OCI-M2 (cell line): ENCODE measurements at regions not wholly inside any gene's neighbourhood (a gene's known extent, or its start where the extent isn't known, plus 50 kb on each side); places are given as distances from the start of the nearest gene placed in this dataset.

Experiments
- DNase-seq: peaks from one replicate; lab custom pipeline; 2025; ENCODE audit not compliant: unreplicated experiment; lab: John Stamatoyannopoulos, UW

DNA sequence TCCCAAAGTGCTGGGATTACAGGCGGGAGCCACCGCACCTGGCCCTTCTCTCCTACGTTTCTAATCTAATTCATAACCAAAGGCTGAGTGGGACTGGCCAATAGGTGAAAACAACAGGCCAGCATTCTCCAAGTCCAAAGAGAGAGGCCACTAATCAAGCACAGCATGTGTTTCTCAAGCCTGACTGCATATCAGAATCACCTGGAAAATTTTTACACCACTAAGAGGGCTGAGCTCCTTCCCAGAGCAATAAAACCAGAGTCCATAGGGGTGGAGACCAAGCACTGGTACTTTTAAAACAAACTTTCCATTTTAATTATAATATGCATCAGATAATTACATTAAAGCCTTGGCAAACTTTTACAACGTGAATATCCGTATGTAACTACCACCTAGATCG is 254.4 kb downstream of the OPA1 start:
- DNase-seq = no peak

DNA sequence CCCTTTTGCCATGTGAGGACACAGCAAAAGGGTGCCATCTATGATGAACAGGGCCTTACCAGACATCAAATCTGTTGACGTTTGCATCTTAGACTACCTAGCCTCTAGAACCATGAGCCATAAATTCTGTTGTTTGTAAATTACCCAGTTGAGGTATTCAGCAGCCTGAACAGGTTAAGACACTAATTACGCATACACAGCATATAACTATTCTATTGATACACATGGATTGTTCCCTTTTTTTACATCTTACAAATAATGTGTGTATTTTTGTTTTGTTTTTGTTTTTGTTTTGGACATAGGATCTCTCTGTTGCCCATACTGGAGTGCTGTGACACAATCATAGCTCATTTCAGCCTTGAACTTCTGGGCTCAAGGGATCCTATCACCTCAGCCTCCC is 255.5 kb downstream of the OPA1 start:
- DNase-seq = no peak

DNA sequence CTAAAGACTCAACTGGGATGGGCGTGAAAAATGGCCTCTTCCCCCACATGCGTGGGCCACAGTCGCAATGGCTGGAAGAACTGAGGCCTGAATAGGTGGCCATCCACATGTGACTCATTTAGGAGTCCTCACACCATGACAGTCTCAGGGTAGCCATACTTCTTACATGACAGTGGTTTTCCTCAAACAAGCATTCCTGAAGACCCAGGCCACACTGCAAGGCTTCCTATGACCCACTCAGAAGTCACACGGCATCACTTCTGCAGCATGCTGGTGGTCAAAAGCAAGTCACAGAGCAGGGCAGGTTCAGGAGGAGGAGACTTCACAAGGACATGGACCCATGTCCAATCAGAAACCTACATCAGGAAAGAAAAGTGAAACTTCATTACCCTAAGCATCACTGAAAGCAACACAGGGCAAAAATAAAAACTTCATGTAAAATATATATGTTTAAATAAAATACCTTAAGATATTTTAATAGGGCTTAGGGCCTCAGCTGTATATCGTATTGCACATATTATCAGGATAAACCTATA is 257.1 kb downstream of the OPA1 start:
- DNase-seq = no peak

DNA sequence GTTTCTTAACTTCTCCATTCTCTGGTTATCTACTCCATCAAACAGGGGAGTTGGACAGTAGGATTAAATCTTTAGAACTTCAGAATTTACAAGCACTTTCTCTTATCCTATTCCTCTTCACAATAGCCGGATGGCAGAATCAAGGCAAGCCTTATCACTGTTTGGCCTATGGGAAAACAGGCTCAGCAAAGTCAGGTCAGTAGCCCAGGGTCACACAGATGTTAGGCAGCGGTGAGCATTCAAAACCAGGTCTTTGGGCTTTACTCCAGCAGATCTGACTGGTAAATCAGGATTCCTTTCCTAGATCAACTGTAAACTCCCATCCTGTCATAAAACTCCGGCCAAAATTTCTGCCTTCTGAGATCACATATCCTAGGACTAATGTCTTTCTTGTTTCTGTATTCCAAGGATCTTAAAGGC is 258.4 kb downstream of the OPA1 start:
- no peak for DNase-seq

DNA sequence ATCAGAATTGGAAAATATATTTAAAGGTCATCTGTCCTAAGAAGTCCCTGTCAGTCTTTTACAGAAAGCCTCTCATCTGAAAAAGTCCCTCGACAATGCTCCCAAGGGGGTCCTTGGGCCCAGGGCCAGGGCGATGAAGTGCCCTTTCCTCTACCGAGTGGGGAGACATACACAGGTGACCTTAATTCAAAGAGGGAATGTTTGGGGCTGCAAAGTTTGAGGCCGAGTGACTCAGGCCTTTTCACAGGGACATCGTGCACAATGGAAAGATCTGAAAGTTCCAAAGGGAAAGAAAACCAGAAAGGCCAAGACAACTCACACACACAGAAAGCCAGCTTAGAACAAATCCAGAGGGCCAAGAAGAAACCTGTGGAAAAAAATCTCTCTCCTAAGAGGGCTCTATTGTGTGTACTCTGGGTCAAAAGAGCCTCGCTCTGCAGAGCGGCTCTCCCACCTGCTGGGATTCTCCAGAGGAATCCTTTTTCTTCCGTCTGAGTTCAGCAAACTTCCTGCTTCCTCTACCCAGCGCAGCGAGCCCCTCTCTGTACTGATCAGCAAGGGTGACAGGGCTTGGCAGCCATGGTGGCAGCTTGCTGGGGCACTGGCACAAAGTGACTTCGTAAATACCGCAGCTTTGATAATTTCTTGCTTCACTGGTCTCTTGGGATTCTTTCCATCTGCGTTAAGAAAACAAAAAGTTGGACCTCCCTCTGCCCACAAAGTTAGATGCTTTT is 259.1 kb downstream of the OPA1 start:
- DNase-seq = no peak

DNA sequence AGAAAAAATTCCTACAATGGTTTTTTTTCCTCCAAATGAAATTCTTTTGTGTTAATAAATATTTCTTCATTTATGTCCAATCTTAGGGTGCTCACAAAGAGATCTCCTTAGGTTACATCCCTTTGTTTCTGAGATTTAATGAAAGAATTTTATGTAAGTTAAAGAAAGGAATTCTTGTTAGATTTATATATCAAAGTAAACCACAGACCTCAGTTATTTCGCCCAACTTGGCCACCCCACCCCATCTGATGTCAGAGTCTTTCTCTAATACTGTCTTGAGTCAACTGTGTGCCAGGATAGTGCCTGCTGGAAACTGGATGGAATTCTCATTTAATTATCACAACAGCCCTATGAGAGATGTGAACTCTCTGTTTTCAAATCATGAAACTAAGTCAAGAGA is 259.9 kb downstream of the OPA1 start:
- DNase-seq = no peak

DNA sequence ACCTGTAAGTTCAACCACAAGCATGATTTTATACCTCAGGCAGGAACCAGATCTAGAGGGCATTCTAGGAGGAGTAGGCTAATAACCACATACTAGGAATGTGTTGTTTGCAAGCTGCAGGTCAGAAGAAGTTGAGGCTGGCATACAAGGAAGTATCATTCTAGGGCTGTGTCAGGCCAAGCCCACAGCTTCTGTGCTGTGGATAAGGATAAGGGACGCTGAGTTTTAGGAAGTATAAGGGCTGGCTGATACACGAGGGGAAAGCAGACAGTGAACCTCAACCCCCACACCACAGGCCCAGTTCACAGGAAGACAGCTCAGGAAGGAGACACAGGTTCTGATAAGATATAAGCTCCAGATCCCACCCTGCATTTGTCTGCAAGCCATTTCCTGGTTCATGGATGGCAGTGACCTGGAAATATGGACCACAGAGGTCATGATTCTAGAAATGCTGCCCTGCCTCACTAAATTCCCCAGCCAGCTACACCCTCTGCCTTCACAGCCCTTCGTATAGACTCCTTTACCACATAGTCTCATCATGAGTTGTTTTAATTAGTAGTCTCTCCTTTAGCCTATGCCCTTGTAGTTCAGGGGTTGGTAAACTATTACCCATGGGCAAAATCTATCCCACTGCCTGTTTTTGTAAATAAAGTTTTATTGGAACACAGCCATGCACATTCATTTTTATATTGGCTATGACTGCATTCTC is 260.7 kb downstream of the OPA1 start:
- DNase-seq = peak; percentile 94

DNA sequence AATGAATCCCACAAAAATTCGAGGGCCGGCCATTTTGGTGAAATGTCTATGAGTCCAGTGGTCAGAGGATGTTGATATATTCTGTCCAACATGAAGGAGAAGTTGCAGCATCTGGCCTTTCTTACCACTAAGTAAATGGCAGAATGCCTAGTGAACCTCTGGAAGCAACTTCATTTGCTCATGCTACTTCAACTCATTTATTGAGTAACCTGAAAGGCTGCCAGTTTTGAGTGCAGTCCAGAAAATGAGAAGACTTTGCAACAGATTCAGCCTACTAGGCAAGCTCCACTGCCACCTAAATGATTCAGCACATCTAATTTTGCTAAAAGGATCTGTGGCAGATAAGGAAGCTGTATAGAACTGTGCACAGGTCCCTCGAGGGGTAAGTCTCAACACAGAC is 265.0 kb downstream of the OPA1 start:
- no peak for DNase-seq

DNA sequence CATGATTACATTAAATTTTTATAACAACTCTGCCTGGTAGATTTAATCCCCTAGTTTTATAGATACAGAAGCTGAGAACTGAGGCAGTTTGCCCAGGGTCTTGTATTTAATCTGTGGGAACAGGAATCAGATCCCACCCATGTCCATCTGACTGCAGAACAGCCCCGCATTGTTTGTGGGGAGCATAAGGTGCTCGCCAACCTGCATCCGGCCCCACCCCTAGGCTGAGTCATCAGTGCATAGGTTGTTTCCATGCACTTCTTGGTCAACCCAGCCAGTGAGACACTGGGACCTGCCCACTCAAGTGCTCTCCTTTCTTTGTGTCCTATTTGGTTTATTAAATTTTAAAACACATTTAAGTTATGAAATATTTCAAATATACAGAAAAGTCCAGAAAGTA is 266.2 kb downstream of the OPA1 start:
- no peak for DNase-seq

DNA sequence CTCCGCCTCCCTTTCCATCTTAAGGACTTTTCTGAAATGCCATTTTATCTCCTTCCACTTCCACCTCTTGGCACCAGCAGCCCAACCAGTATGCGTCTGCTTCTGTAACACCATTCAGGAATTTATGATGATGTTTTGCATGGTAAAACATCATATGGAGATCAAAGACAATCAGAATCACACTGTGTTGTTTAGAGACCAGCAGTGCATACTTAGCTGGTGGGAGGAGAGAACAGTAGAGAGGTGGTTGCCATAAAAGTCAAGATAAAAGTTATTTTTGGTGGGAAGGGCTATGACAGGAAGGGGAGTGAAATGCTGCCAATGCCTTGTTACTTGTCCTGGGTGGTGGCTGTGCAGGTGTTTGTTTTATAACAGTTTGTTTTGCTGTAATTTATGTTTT is 268.0 kb downstream of the OPA1 start:
- no peak for DNase-seq

DNA sequence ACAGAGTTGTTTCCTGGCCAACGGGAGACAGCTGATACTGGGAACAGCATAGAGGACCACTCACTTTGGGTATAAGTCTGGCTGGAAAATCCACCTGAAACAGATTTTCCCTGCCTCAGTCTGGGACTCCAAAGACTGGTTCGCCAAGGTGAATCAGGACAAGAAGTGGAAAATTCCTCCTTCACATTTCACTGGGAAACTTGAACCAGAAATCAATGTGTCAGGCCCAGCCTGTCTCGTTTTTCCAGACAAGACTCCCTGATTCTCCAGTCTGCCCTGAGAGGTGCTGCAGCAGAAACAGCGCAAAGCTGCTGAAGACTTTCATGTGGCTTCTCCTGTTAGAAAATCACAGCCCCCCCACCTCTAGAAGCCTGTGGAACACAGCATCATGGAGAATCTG is 269.8 kb downstream of the OPA1 start:
- no peak for DNase-seq

DNA sequence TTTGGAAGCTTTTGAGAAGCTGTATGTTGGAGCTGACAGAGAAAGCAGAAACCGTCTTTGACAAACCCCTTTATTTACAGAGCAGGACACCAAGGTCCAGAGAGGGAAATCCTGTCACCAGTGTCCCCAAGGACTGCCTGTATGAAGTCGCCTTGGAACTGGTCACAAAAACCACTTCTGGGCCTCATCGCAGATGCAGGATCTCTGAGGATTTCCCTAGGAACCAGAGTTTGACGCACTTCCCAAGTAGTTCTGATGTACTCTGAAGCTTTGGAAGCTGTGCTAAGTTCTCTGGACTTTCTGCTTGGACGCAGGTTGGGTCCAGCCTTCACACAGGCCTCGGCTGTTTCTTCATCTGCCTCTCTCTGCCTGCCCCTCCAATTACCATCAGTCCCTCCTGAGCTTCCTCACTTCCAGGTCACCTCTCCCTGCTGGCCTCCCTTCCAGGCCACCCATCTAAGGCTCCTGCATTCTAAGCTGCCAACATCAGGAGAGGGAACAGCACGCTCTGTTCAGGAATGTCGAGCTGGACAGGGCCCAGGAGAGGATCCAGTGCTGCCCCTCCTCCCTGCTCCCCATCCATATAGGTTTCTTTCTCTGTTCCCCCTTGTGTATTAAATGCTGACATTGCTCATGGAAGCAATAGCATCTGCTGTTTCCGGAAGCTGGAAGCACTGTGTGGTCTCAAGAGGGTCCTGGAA is 270.8 kb downstream of the OPA1 start:
- DNase-seq = no peak

DNA sequence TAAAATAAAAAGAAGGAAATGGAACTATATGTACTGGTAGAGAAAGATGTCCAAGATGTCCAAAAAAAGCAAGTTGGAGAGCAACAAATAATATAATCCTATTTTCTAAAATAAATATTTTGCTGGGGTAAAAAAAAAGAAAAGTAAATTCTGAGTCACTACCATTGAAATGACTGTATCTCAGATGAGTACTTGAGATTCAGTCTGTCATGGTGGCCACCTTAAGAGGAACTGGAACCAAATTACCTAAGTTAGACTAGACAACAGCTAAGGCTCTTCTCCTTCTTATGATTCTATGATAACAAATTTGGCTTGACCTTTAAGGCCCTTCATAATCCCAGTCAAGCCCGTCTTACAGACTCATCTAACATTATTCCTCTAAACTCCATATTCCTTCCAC is 270.6 kb upstream of the HES1 start:
- no peak for DNase-seq

DNA sequence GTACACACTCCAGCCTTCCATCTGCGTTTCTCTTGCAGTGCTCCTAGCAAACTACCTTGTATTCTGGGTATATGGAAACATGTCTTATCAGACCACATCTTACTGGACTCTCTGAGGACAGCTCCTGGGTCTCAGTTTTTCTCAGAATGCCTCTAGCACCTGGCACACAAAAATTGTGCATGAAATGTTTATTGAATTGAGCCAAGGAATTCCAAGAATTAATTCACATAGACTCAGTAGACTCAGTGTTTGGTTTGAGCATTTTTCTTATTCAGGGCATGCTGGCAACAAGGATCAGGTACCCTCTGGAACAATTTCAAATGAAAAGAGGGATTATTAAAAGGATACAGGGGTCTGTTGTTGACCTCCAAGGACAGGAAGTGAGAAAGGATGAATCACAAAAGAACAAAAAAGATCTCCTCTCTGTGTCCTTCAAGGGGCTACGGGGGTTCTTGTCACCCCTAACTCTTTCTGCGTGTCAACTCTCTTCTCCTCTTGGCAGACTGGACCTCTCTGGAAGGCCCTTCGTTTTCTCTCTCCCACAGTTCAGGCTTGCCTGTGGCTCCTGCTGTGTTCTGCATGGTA is 270.0 kb upstream of the HES1 start:
- DNase-seq = no peak

DNA sequence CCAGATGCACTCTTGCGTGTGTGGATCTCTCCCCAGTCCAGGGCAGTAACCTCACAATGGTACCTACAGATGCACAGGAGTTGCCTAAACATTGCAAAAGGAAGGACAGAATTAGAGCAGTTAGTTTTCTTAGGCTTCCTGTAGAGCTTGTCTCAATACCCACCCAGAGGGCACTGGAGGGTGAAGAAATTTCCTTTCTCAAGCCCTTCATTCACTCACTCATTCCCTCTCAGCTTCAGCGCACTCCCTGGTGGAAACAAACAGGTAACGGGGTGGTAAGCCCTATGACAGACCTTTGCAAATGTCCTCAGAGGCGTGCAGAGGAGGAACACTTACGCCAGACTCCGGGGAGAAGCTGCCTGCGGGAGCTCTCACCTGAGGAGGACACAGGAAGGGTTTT is 267.4 kb upstream of the HES1 start:
- no peak for DNase-seq

DNA sequence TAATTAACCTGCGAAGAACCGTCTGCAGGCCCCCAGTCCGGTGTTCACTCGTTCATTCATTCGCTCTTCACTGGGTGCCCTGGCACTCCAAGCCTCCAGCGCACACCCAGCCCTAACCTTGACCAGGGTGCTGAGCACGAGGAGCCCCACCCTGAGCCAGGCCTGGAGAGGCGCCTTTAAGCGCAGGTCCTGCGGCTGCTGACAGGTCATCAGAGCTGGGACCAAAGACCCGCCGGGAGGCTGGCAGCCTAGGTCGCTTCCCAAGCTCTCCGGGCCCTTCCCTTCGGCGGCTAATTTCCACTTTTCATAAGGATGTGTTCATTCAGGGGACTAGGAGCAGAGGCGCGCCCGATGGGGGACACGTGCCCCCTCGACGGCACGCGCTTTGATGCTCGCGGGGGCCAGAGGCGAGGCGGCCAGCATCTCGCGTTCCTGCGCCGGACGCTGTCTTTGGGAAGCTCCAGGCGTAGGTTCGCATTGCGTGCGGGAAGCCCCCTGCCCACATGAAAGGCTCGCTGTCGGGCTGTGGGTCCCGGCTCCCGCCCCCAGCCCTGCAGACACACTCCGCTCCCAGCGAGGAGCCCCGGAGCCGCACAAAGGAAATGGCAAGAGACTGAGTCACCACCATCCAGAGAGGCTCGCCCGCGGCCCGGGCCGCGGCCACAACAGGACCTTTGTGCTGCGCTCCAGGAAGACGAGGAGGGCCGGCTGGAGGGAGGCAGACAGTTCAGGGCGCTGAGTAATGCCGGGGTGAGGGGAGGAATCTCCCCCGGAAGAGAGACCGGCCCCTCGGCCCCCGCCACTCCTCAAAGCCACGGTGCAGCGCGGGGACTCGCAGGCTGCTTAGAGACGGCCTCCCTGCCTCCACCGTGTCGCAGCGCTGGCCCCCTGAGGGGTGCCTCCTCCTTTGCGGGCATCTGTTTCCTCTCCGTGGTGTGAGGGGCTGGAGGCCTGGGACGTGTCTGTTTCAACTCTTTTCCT is 266.4 kb upstream of the HES1 start:
- DNase-seq = no peak

DNA sequence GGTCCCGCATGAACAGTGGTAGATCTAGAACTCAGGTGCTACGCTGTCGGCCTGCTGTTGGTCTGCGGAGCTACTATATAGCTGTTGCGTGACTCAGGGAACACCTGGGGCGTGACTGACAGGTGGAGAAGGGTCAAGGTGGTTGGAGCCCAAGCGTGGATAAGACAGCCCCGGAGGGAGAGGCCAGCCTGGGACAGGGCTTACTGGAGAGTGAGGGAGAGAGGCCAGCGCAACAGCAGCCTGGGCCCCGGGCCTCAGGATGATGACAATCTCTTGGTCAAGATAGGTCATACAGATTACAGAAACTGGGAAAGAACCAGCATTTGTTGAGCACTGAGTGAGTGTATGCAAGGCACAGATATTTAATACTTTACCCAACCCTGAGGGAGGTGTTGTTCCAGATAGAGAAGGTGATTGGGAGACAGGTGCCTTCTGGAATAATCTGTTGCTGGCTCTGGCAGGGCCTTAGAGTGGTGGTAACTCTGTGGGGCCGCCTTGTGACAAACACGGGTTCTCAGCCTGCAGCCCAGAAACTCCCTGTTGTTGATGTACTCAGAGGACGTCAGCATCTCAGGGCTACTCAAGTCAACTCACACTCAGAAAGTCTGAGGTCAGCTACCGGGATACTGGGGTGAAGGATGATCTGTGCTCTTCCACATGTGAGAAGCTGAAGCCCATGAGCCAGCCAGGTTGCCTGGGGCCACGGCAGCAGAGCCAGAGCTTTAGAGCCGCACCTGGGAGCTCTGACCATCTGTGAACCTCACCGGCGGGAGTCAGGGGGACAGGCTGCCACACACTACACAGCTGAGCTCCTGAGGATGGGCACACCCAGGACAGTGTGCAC is 265.4 kb upstream of the HES1 start:
- no peak for DNase-seq

DNA sequence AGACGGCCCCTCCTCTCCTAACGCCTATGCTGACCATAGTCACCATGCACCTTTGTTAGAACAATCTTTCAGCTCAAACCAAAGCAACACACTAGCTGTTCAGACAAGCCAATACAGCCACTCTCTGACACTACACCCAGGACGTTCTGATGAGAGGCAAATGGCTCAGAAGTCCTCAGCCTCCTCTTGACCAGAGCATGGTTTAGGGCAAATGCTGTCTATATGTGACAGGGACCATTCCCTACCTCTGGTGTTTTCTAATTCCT is 264.8 kb upstream of the HES1 start:
- no peak for DNase-seq

DNA sequence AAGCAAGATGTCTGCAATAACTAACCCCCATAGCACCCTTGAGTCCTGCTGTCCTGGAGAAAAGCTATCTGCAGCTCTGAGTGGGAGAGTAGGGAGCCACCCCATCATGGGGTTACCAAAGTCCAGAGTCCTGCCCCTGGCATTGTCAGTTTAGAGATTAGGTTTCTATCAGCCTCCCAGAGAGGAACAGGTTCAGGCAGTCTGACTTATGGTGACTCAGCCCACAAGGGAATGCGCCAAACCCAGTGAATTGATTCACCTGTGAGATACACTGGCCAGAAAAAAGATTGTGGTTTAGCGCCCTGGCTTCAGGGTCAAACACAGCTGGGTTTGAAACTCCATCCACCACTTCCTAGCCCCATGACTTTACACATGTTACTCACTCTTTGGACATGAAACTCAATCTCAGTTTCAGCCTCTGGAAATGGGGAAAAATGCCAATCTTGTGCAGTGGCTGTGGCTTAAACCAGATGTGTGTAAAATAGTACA is 263.6 kb upstream of the HES1 start:
- DNase-seq = no peak
